C4-2B (cell line): ENCODE measurements at regions not wholly inside any gene's neighbourhood (a gene's known extent, or its start where the extent isn't known, plus 50 kb on each side); places are given as distances from the start of the nearest gene placed in this dataset.

ENCODE experiments used
- ZFX ChIP-seq: fragments of 450-650 bp; IDR thresholded peaks from 2 replicates; pipeline ENCODE4 v1.6.1; 2017
- TF ChIP-seq, protein P1 (sequence below): fragments of 450-650 bp; conservative IDR thresholded peaks from 2 replicates; pipeline ENCODE4 v1.5.1; 2017; ENCODE audit warnings: mild to moderate bottlenecking

DNA sequence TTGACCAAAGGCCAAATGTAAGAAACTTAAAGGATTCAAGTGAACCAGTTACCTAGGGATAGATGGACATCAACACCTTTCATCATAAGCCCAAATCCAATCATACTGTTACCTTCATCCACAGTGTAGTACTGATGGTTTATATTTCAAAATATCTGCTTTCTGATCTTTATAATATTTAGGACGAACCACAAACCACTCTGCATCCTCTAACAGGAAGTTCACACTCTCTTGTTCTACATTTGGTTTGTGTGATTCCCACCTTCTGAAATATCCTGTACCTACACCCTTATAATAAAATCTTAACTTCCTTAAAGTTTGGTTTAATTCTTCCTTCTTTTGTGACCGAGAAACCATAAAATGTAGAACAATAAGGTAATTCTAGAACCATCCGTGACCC, 535.7 kb upstream of the CHAC2 start:
- TF ChIP-seq, protein P1, sequence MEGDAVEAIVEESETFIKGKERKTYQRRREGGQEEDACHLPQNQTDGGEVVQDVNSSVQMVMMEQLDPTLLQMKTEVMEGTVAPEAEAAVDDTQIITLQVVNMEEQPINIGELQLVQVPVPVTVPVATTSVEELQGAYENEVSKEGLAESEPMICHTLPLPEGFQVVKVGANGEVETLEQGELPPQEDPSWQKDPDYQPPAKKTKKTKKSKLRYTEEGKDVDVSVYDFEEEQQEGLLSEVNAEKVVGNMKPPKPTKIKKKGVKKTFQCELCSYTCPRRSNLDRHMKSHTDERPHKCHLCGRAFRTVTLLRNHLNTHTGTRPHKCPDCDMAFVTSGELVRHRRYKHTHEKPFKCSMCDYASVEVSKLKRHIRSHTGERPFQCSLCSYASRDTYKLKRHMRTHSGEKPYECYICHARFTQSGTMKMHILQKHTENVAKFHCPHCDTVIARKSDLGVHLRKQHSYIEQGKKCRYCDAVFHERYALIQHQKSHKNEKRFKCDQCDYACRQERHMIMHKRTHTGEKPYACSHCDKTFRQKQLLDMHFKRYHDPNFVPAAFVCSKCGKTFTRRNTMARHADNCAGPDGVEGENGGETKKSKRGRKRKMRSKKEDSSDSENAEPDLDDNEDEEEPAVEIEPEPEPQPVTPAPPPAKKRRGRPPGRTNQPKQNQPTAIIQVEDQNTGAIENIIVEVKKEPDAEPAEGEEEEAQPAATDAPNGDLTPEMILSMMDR = no peak
- no peak for TF ChIP-seq ZFX
